Posterior cingulate gyrus (tissue), 11 donors: ENCODE measurements at regions not wholly inside any gene's neighbourhood (a gene's known extent, or its start where the extent isn't known, plus 50 kb on each side); places are given as distances from the start of the nearest gene placed in this dataset.
"Not testable (repeated sequence)": the region's sequence is repeated elsewhere in the genome, so short reads cannot be mapped to it uniquely, and the experiment has no call there.

Source experiments
- DNase-seq, 10 donors: peaks; one replicate each; pipeline versions ENCODE4 v3.0.0 to v3.0.0-alpha.2; 2020 to 2021; ENCODE audit warnings: mixed read lengths in 3 of 10
- intact Hi-C: fragments of 100-400 bp; cut with DNase I; formaldehyde crosslinking; loops from one replicate; pipeline ENCODE4 v1.15.1; 2023

GRCh38 chr15:75100679-75101078 lies 77.3 kb downstream of the PPCDC start:
- intact Hi-C loops = no loop called here

DNA sequence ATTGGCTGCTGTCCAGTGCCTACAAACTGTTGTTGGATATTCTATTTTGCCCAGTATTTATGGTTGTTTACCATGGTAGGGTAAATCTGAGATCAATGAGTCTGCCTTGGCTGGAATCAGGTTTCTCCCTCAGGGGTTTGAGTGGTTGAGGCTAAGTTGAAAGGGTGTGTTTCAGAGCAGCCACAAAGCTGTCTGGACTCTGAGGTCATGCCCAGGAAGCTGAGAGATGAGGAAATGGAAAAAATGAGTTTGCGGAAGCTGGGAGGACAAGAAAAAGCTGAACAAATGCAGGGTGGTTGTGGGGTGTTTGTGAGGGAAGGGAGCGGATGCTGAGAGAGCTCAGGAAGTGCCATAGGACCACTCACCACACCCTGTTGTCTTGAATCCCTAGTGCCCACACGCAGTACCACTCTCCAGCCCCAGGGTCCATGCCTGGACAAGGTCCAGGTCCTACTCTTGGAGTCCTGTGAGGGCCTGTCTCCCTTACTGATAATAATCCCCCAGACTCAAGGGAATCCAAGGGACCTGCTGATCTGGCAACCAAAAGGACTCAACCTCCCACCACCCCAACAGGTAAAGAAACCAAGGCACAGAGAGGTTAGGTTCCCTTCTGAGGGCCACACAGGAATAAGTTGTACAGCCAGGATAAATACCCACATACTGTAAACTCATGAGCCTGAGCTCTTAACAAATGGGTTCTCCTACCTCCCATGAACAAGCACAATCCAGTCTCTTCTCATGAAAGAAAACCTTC lies 81.6 kb downstream of the PPCDC start:
- no peak for DNase-seq
- intact Hi-C loops = no loop called here

More at GRCh38 chr15:75100679-75101078, 77.3 kb downstream of the PPCDC start:
- no peak for DNase-seq

GRCh38 chr15:75107516-75107907 lies 84.1 kb downstream of the PPCDC start:
- intact Hi-C loops = no loop called here
- no peak for DNase-seq

DNA sequence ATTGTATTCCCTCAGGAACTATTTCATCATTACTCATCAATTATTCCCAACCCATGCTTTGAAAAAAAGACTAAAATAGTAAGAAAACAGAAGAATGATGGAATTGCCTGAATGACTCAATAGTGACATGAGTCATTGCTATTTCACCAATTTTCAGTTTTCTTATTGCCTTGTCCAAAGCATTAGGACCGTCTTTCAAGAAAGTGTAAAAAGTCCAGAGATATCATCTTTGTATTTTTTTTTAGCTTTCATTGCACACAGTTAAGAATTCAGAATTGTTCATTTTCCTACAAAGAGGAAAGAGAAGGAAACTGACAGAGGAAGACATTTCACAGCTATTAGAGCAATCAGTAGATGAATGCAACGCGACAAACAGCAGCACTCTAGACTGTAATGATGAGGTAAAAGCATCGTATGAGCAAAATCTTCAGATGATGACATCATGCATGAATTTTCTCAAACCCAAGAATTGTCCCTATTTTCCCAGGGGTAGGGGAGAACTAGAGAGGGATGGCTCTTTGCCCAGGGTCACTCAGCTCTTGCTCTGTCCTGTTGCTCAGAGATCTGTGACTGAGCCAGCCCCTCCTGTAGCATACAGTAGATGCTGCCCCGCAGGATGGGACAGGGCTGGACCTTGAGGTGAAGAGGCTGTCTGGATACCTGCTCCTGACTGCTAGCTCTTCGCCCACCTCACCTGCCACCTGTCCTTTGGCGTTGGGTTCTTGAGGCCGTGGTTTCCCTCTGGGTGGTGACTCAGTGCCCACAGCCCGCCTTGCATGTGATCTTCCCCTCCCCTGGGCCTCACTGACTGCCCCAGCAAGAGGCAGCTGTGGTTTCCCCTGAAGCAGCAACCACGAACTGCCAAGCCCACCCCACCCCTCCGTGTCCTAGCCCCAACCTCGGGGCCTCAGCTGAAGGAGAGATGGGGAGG lies 84.8 kb downstream of the PPCDC start:
- no peak for DNase-seq
- intact Hi-C loops = no loop called here

DNA sequence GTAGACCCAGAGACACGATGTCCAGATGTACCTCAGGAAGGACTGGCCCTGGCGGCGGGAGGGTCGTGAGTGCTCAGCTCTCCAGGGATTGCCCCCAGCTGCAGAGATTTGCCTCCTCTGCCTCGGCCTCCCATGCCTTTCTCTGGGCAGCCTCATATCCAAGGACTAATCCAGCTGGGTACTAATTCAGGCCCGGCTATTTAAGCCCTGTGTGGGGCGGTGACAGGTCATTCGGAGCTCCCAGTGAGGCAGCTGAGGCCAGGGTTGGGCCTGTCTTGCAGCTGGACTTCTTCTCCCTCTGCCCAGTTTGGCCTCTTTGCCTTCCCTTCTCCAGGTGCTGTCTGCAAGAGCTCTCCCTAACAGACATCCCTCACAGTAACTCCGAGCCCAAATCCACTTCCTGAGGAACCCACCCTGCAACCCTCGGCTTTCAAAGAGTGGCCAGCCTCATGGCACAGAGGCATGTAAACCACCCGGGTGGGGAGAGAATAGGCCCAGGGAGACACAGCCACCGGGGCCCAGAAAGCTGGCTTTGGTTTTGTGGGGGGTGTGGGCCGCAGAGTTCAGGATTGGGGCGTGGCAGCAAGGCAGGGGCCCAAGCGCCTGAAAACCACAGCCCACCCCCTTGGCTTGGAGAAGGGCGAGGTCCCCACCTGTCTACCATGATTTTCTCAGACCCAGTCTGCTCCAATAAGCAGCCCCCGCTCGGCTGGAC lies 85.8 kb downstream of the PPCDC start:
- no peak for DNase-seq
- intact Hi-C loops = no loop called here

GRCh38 chr15:75109736-75110130 lies 86.3 kb downstream of the PPCDC start:
- intact Hi-C loops = no loop called here
- no peak for DNase-seq

DNA sequence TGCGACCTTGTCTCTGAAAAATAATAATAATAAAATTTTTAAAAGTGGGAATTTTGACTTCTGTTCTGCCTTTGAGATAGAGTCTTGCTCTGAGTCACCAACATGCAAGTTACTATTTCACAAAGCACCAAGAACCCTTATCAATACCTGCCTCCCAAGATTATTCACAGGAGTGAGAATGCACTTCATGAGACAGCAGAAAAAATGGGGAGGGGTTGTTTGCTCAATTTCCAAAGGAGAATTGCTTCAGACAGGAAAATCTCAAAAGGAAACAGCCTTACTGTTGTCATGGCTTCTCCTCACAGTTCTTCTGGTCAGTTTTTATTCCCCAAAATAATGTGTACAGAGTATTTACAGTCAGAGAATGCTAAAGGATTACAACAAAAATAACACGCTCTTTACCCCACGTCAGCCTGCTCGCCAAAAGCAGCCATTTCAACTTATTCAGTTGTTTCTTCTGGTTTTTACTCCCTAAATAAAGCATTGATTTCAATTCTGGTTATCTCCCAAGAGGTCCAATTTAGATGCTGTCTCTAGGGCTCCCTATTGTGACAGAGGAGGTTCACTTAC lies 89.0 kb downstream of the PPCDC start:
- no peak for DNase-seq
- intact Hi-C loops = no loop called here

- intact Hi-C loops = no loop called here
- DNase-seq = no peak
Observed at GRCh38 chr15:75112848-75113492, 88.7 kb upstream of the C15orf39 start.

DNA sequence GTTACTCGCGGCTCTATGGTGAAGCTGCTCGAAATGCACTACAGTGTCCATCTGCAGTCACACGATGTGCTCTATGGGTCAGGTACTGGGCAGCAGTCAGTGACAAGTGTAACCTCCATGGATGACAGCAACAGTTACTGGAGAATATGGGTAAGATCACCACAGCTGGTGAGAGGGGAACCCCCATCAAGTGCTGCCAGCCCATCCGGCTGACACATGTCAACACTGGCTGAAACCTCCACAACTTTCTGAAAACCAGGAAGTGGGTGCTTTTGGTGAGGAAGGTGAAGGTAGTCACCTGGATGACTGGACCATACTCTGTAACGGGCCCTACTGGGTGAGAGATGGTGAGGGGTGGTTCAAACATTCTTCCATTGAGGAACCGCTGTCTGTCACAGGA lies 87.4 kb upstream of the C15orf39 start:
- intact Hi-C loops = no loop called here
- DNase-seq = peak in 1 of 10 donors; percentile 55

DNA sequence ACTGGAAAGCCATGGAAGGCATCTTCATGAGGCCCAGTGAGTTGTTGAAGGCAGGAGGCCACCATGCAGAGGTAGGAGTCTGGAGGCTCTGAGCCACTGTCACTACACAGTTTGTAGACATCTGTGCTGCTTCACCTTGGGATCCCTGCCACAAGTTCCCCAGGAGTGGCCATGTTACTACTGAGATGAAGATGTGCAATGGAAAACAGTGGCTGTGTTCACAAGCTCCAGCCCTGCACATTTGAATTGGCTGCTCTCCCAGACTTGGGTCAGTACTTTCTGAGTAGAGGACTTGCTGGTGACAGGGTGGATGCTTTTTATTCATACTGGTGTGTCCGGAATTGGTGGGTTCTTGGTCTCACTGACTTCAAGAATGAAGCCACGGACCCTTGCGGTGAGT lies 86.9 kb upstream of the C15orf39 start:
- DNase-seq = peak in 2 of 10 donors; percentile 37 to 41

DNA sequence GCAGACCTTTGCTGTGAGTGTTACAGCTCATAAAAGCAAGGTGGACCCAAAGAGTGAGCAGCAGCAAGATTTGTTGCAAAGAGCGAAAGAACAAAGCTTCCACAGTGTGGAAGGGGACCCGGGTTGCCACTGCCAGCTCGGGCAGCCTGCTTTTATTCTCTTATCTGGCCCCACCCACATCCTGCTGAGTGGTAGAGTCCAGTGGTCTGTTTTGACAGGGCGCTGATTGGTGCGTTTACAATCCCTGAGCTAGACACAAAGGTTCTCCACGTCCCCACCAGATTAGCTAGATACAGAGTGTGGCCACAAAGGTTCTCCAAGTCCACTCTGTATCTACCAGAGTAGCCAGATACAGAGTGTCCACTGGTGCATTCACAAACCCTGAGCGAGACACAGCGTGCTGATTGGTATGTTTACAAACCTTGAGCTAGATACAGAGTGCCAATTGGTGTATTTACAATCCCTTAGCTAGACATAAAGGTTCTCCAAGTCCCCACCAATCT lies 86.2 kb upstream of the C15orf39 start:
- intact Hi-C loops = not testable (repeated sequence)
- DNase-seq = peak in 1 of 10 donors; percentile 30

More for the DNA sequence above, 86.9 kb upstream of the C15orf39 start:
- intact Hi-C loops = no loop called here

DNA sequence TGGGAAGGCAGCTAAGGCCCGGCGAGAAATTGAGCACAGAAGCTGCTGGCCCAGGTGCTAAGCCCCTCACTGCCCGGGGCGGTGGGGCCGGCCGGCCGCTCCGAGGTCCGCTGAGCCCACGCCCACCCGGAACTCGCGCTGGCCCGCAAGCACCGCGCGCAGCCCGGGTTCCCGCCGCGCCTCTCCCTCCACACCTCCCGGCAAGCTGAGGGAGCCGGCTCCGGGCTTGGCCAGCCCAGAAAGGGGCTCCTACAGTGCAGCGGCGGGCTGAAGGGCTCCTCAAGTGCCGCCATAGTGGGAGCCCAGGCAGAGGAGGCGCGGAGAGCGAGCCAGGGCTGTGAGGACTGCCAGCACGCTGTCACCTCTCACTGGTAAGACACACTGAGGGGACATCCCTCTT lies 85.5 kb upstream of the C15orf39 start:
- intact Hi-C loops = not testable (repeated sequence)
- peak in 1 of 10 donors; percentile 56 for DNase-seq

DNA sequence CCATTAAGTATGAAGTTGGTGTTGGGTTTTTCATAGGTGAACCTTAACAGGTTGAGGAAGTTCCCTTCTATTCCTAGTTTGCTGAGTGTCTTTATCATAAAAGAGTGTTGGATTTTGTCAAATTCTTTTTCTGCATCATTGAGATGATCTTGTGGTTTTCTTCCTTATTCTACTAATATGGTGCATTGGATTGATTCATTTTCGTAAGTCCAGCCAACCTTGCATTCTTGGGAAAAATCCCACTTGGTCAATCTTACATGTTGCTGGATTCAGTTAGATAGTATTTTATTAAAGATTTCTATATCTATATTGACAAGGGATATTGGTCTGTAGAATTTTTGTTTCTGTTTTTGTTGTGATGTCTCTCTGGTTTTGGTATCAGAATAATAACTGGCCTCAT lies 83.7 kb upstream of the C15orf39 start:
- no peak for DNase-seq
- intact Hi-C loops = no loop called here

DNA sequence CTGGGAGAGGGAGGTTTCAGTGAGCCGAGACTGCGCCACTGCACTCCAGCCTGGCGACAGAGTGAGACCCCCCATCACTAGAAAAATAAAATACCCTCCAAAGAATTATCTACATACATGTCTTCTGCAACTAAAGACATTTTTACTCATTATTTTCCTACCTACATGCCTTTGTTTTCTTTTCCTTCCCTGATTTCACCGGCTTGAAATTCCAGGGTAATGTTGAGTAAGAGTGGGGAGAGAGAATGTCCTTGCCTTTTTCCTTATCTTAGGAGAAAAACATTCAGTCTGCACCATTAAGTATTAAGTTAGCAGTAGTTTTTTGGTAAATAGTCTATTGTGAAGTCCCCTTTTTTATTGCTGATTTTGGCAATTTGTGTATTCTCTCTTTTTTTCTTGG lies 82.4 kb upstream of the C15orf39 start:
- intact Hi-C loops, DNase-seq: not testable (repeated sequence)

DNA sequence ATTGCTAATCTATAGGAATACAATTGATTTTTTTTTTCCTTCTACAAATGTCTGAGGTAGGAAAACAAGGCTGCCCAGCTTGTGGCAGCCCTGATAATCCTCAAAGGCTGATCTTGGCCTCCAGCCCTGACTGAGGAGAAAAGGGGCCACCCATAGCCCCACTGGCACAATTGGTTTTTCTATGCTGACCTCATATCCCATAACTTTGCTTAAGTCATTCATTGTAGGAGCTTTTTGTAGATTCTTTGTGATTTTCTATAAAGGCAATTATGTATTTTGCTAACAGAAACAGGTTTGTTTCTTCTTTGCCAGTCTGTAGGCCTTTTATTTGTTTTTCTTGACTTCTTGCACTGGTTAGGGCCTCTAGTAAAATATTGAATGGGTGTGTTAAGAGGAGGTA lies 80.2 kb upstream of the C15orf39 start:
- intact Hi-C loops = no loop called here
- no peak for DNase-seq

DNA sequence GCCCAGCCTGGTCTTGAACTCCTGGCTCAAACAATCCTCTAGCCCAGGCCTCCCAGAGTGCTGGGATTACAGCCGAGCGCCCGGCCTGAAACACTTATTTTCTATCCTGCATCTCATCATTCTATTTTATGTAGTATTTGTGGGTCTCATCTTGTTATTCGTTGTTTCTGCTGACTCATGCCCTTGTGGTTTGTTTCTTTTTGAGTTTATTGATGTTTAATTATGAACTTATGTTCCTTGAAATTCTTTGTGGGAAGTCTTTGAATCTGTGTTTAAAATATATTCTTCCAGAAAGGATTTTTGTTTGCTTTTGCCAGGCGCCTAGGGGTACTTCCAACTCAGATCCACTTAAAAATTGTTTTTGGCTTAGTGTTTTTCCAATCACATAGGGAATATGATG lies 78.3 kb upstream of the C15orf39 start:
- intact Hi-C loops = no loop called here
- peak in 1 of 10 donors; percentile 49 for DNase-seq

DNA sequence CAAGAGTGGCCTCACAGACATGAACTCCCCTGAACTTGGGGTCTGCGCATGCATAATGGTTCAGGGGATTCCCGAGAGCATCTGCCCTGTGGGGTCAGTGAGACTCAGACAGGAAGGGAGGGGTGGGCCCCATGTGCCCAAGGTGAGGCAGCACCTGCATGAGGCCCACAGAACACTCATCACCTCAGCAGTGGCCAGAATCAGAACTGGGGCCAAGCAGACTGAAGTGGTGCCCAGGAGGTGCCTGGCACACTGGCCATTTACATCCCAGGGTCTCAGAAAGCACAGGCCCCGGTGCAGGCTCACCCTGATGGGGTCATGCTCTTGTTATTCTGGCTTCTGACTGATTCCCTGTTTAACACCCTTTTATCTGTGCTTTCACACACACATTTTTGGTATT lies 77.4 kb upstream of the C15orf39 start:
- DNase-seq = peak in 1 of 10 donors; percentile 46
- intact Hi-C loops = not testable (repeated sequence)

- intact Hi-C loops = no loop called here
- peak in 1 of 10 donors; percentile 59 for DNase-seq
Observed at GRCh38 chr15:75125935-75126334, 75.7 kb upstream of the C15orf39 start.

DNA sequence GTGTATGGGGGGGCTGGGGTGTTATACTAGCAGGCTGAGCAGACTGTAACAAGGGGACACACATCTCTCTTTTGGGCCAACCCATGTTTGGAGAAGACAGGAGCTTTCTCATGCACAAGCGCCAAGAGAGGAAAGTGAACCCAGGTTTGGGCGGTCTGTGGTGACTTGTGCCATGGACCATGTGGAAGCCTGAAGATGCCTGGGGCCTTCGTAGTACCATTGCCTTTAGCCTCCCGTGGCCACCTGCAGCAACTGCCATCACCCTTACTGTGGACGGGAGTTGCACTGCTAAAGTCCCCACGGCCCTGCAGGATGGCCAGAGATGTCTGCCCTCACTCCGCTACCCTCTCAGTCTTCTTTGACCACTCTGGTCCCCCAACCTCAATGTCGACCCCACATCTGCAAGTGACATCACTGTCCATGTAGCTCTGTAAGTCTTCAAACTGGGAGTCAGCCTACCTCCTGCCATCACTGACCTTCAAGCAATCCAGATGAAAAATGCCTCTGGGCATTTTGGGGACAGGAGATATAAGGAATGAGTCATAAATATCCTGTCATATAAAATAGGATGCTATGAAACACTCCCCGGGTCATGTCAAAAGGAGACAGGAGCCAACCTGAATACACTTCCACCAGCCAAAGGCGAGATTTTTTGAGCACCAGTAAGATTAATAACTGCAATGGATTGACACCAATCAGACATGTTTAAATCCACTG lies 74.7 kb upstream of the C15orf39 start:
- DNase-seq = peak in 1 of 10 donors; percentile 38
- intact Hi-C loops = no loop called here
